ENCODE measurements at regions not wholly inside any gene's neighbourhood (a gene's known extent, or its start where the extent isn't known, plus 50 kb on each side); places are given as distances from the start of the nearest gene placed in this dataset.

DNA sequence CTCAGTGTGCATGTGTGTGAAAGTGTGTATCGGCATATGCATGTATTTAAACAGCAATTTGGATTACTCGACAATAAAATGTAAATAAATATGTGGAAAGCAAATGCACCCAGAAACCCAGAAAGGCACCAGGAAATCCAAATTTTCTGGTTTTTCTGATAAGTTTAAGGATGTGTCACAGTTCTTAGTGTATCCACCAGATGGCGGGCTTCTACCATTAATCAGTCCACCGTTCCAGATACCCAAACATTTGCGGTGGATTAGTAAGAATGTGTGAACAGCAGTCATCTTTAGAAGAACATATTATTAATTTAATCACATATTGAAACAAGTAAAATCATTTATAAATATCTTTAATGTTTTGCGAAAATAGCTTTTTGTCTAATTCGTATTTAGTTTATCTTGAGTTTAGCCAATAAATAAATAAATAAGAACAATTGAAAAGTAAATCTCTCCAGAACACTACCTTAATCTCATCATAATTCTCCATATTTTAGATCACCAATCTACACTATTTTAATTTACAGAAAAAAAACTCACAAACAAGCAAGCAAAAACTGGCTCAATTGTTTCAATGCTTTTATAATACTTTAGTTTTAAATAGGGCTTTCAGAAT is 298.9 kb downstream of the DSEL start:
- Histone ChIP-seq H3K4me3 (ENCODE audit: insufficient read depth, low read length) (no peak overlapping the region), H3K9me3 (ENCODE audit: low read depth, low read length) (no peaks in the 10 kb centered on the region), H3K27ac (ENCODE audit: low read depth, low read length) (no peak overlapping the region), H3K4me1 (ENCODE audit: insufficient read depth, low read length) (peaks cover 7% of the 10 kb centered on the region), H3K4me2 (ENCODE audit: insufficient read depth, low read length) (no peak overlapping the region), H4K20me1 (ENCODE audit: insufficient read depth, low read length) (no peaks in the 10 kb centered on the region), H3K36me3 (ENCODE audit: insufficient read depth, low read length) (no peaks in the 10 kb centered on the region), H3K79me2 (ENCODE audit: insufficient read depth, low read length) (no peaks in the 10 kb centered on the region), H3K27me3 (ENCODE audit: insufficient read depth, low read length) (no peaks in the 10 kb centered on the region), H2AFZ (ENCODE audit: low read length) (no peak overlapping the region)
- TF ChIP-seq, protein P1, sequence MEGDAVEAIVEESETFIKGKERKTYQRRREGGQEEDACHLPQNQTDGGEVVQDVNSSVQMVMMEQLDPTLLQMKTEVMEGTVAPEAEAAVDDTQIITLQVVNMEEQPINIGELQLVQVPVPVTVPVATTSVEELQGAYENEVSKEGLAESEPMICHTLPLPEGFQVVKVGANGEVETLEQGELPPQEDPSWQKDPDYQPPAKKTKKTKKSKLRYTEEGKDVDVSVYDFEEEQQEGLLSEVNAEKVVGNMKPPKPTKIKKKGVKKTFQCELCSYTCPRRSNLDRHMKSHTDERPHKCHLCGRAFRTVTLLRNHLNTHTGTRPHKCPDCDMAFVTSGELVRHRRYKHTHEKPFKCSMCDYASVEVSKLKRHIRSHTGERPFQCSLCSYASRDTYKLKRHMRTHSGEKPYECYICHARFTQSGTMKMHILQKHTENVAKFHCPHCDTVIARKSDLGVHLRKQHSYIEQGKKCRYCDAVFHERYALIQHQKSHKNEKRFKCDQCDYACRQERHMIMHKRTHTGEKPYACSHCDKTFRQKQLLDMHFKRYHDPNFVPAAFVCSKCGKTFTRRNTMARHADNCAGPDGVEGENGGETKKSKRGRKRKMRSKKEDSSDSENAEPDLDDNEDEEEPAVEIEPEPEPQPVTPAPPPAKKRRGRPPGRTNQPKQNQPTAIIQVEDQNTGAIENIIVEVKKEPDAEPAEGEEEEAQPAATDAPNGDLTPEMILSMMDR (IDR thresholded peaks at IDR 0.05; ENCODE audit: extremely low read depth, low read depth, low read length) = peak; percentile 70
- peak; percentile 82 for DNase-seq (ENCODE audit: insufficient read length, low spot score, missing footprints)

- H3K27ac ChIP-seq (ENCODE audit: low read depth, low read length) = no peak overlapping the region
- peaks cover 7% of the 10 kb centered on the region for H3K4me1 ChIP-seq (ENCODE audit: insufficient read depth, low read length)
- no peak overlapping the region for H3K4me3 ChIP-seq (ENCODE audit: insufficient read depth, low read length)
- H4K20me1 ChIP-seq (ENCODE audit: insufficient read depth, low read length) = no peaks in the 10 kb centered on the region
- no peaks in the 10 kb centered on the region for H3K79me2 ChIP-seq (ENCODE audit: insufficient read depth, low read length)
- TF ChIP-seq, protein P1 (IDR thresholded peaks at IDR 0.05; ENCODE audit: extremely low read depth, low read depth, low read length) = no peak
- peak; percentile 72 for DNase-seq (ENCODE audit: insufficient read length, low spot score, missing footprints)
- no peaks in the 10 kb centered on the region for H3K27me3 ChIP-seq (ENCODE audit: insufficient read depth, low read length)
- no peaks in the 10 kb centered on the region for H3K9me3 ChIP-seq (ENCODE audit: low read depth, low read length)
- no peak overlapping the region for H3K4me2 ChIP-seq (ENCODE audit: insufficient read depth, low read length)
- H3K36me3 ChIP-seq (ENCODE audit: insufficient read depth, low read length) = no peaks in the 10 kb centered on the region
- H2AFZ ChIP-seq (ENCODE audit: low read length) = peak overlapping the region; percentile 25
Measured at GRCh38 chr18:67216846-67217245, 299.7 kb downstream of the DSEL start.

GRCh38 chr18:67215686-67216085 is 300.8 kb downstream of the DSEL start:
- H2AFZ ChIP-seq (ENCODE audit: low read length) = no peak overlapping the region
- no peak overlapping the region for H3K27ac ChIP-seq (ENCODE audit: low read depth, low read length)
- no peaks in the 10 kb centered on the region for H3K36me3 ChIP-seq (ENCODE audit: insufficient read depth, low read length)
- no peaks in the 10 kb centered on the region for H3K27me3 ChIP-seq (ENCODE audit: insufficient read depth, low read length)
- H3K4me3 ChIP-seq (ENCODE audit: insufficient read depth, low read length) = no peak overlapping the region
- no peaks in the 10 kb centered on the region for H3K79me2 ChIP-seq (ENCODE audit: insufficient read depth, low read length)
- DNase-seq (ENCODE audit: insufficient read length, low spot score, missing footprints) = no peak
- no peaks in the 10 kb centered on the region for H3K9me3 ChIP-seq (ENCODE audit: low read depth, low read length)
- no peak overlapping the region for H3K4me2 ChIP-seq (ENCODE audit: insufficient read depth, low read length)
- H4K20me1 ChIP-seq (ENCODE audit: insufficient read depth, low read length) = no peaks in the 10 kb centered on the region
- H3K4me1 ChIP-seq (ENCODE audit: insufficient read depth, low read length) = peaks cover 7% of the 10 kb centered on the region
- TF ChIP-seq, protein P1 (IDR thresholded peaks at IDR 0.05; ENCODE audit: extremely low read depth, low read depth, low read length) = no peak

DNA sequence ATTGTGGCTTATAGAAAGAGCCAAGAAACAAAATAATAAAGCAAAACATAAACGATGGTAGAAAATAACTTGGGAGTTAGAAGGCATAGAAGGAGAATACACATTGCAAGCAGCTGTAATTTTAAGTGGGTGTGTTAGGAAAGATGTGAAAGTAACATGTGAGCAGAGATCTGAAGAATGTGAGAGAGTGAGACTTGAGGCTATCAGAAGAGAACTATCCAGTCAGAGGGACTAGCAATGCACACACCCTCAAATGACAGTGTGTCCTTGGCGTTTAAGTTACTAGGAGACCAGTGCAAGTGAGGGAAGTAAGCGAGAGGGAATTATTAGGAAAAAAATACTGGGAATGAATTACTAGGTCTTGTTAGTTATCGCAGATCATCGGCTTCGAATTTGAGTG is 304.9 kb downstream of the DSEL start:
- no peaks in the 10 kb centered on the region for H4K20me1 ChIP-seq (ENCODE audit: insufficient read depth, low read length)
- H2AFZ ChIP-seq (ENCODE audit: low read length) = no peak overlapping the region
- peak; percentile 31 for DNase-seq (ENCODE audit: insufficient read length, low spot score, missing footprints)

More for the DNA sequence above, 304.9 kb downstream of the DSEL start:
- H3K4me1 ChIP-seq (ENCODE audit: insufficient read depth, low read length) = peaks cover 2% of the 10 kb centered on the region
- H3K4me2 ChIP-seq (ENCODE audit: insufficient read depth, low read length) = no peak overlapping the region
- H3K27ac ChIP-seq (ENCODE audit: low read depth, low read length) = no peak overlapping the region
- H3K9me3 ChIP-seq (ENCODE audit: low read depth, low read length) = no peaks in the 10 kb centered on the region
- H3K79me2 ChIP-seq (ENCODE audit: insufficient read depth, low read length) = no peaks in the 10 kb centered on the region
- H3K36me3 ChIP-seq (ENCODE audit: insufficient read depth, low read length) = no peaks in the 10 kb centered on the region
- H3K27me3 ChIP-seq (ENCODE audit: insufficient read depth, low read length) = no peaks in the 10 kb centered on the region
- TF ChIP-seq, protein P1 (IDR thresholded peaks at IDR 0.05; ENCODE audit: extremely low read depth, low read depth, low read length) = no peak
- H3K4me3 ChIP-seq (ENCODE audit: insufficient read depth, low read length) = no peak overlapping the region
